Ishikawa (cell line): ENCODE measurements at regions not wholly inside any gene's neighbourhood (a gene's known extent, or its start where the extent isn't known, plus 50 kb on each side); places are given as distances from the start of the nearest gene placed in this dataset.

Experiments used
- CEBPB ChIP-seq: IDR thresholded peaks from 2 replicates; pipeline ENCODE4 v1.6.1; 2012
- CREB1 ChIP-seq: IDR thresholded peaks from 2 replicates; pipeline ENCODE4 v1.6.1; 2012; ENCODE audit warnings: low read depth
- EGR1 ChIP-seq: IDR thresholded peaks from 2 replicates; pipeline ENCODE4 v1.6.1; 2012
- EP300 ChIP-seq: IDR thresholded peaks from 2 replicates; pipeline ENCODE4 v1.6.1; 2012; ENCODE audit warnings: borderline replicate concordance
- FOXM1 ChIP-seq: IDR thresholded peaks from 2 replicates; pipeline ENCODE4 v1.6.1; 2012; ENCODE audit warnings: low read depth, borderline replicate concordance
- NFIC ChIP-seq: IDR thresholded peaks from 2 replicates; pipeline ENCODE4 v1.6.1; 2012
- RAD21 ChIP-seq: IDR thresholded peaks from 2 replicates; pipeline ENCODE4 v1.6.1; 2012; ENCODE audit warnings: low read depth
- TAF1 ChIP-seq: IDR thresholded peaks from 2 replicates; pipeline ENCODE4 v1.6.1; 2012; ENCODE audit warnings: low read depth, mild to moderate bottlenecking
- TCF12 ChIP-seq: IDR thresholded peaks from 2 replicates; pipeline ENCODE4 v1.6.1; 2012; ENCODE audit warnings: low read depth
- TEAD4 ChIP-seq: IDR thresholded peaks from 2 replicates; pipeline ENCODE4 v1.6.1; 2012
- YY1 ChIP-seq: IDR thresholded peaks from 2 replicates; pipeline ENCODE4 v1.6.1; 2012; ENCODE audit warnings: low read depth
- ZBTB7A ChIP-seq: IDR thresholded peaks from 2 replicates; pipeline ENCODE4 v1.6.1; 2012; ENCODE audit warnings: low read depth
- TF ChIP-seq, protein P1 (sequence below): IDR thresholded peaks from 2 replicates; pipeline ENCODE4 v1.6.1; 2012
- TF ChIP-seq, protein P2 (sequence below): IDR thresholded peaks from 2 replicates; pipeline ENCODE4 v1.6.1; 2012; ENCODE audit warnings: low read depth, mild to moderate bottlenecking
- TF ChIP-seq, protein P3 (sequence below): IDR thresholded peaks from 2 replicates; pipeline ENCODE4 v1.6.1; 2012

DNA sequence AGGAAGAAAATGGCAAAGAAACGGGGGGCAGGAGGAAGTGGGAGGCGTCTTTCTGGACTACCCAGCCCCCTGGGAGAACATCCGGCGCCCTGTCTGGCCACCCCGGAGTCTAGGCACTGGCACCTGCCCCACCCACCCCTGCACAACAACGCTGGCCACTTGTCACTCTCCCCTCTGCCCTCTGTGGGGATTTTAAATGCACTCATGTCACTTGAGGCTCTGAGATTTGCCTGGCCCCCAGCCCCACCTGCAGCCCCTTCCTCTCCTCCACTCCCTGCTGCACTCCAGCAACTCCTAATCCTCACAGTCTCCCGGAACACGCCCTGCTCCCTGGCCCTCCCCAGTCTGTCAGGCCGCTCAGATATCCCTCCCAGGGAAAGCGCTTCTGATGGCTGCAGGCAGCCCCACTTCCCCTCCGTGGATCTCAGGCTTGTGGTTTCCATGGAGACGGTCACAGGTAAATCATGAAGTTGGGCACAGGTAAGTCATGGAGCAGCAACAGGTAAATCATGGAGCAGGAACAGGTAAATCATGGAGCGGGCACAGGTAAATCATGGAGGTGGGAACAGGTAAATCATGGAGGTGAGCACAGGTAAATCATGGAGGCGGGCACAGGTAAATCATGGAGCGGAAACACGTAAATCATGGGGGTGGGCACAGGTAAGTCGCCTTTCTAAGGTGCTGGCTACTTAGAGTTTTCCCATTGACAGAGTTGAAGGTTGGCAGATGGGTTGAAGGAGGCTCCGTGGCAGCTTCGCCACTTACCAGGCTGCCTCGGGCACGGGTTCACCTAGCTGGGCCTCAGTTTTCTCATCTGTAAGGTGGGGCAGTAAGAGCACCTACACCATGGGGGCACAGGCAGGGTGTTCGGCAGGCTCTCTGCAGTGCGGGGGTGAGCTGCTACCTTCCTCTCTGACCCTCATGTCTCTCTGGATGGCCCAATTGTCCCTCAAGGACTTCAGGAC is 79.0 kb upstream of the SHISAL1 start:
- TF ChIP-seq CREB1 (no peak), EGR1 (no peak), TCF12 (no peak), RAD21 (no peak), TEAD4 (no peak), CEBPB (no peak), TAF1 (no peak), ZBTB7A (no peak)
- TF ChIP-seq, protein P1, sequence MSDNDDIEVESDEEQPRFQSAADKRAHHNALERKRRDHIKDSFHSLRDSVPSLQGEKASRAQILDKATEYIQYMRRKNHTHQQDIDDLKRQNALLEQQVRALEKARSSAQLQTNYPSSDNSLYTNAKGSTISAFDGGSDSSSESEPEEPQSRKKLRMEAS, result no peak

DNA sequence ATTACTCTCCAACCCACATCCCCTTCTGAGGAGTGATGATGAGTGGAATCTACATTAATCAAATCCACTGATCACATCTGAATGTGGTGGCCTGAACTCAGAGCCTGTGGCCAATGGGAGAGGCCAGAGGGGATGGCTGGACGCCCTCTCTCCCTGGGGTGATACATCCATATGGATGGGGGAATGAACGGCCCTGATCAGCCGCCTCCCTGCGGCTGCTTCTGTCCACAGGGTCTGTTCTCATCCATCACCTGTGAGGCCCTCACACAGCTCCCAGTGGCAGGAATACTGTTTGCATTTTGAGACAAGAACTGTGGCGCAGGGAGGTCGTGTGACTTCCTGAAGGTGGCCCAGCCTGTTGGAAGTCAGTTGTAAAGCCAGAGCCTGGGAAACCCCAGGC is 78.3 kb upstream of the SHISAL1 start:
- TF ChIP-seq RAD21, result no peak
- TF ChIP-seq CEBPB, result no peak
- TF ChIP-seq EGR1, result no peak
- no peak for TF ChIP-seq EP300
- TF ChIP-seq, protein P2, sequence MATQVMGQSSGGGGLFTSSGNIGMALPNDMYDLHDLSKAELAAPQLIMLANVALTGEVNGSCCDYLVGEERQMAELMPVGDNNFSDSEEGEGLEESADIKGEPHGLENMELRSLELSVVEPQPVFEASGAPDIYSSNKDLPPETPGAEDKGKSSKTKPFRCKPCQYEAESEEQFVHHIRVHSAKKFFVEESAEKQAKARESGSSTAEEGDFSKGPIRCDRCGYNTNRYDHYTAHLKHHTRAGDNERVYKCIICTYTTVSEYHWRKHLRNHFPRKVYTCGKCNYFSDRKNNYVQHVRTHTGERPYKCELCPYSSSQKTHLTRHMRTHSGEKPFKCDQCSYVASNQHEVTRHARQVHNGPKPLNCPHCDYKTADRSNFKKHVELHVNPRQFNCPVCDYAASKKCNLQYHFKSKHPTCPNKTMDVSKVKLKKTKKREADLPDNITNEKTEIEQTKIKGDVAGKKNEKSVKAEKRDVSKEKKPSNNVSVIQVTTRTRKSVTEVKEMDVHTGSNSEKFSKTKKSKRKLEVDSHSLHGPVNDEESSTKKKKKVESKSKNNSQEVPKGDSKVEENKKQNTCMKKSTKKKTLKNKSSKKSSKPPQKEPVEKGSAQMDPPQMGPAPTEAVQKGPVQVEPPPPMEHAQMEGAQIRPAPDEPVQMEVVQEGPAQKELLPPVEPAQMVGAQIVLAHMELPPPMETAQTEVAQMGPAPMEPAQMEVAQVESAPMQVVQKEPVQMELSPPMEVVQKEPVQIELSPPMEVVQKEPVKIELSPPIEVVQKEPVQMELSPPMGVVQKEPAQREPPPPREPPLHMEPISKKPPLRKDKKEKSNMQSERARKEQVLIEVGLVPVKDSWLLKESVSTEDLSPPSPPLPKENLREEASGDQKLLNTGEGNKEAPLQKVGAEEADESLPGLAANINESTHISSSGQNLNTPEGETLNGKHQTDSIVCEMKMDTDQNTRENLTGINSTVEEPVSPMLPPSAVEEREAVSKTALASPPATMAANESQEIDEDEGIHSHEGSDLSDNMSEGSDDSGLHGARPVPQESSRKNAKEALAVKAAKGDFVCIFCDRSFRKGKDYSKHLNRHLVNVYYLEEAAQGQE, result no peak
- TF ChIP-seq, protein P3, sequence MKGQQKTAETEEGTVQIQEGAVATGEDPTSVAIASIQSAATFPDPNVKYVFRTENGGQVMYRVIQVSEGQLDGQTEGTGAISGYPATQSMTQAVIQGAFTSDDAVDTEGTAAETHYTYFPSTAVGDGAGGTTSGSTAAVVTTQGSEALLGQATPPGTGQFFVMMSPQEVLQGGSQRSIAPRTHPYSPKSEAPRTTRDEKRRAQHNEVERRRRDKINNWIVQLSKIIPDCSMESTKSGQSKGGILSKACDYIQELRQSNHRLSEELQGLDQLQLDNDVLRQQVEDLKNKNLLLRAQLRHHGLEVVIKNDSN, result no peak
- TF ChIP-seq TAF1, result no peak
- TF ChIP-seq FOXM1, result no peak
- no peak for TF ChIP-seq YY1
- TF ChIP-seq NFIC, result no peak
- TF ChIP-seq ZBTB7A, result no peak
- no peak for TF ChIP-seq CREB1
- no peak for TF ChIP-seq TCF12
- TF ChIP-seq TEAD4, result no peak
- TF ChIP-seq, protein P1, result no peak

DNA sequence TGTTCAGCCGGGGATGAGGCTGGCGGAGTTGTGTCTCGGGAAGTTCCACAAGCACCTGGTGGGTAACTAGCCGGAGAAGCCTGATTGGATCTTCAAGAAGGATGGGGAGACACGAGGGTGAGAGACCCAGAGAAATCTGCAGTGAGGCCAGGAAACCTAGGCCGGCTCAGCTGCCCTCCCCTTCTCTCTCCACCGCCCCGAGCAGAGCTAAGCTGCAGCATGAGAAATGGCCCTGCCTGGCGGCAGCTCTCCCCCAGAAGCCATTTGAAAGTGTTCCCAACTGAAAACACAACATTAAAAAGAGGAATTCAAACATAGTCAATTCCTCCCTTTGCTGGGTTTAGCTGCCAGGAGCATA is 77.8 kb upstream of the SHISAL1 start:
- TF ChIP-seq ZBTB7A (no peak), NFIC (no peak), TCF12 (no peak), CREB1 (no peak), TEAD4 (no peak), TAF1 (no peak), FOXM1 (no peak), RAD21 (no peak), EGR1 (no peak), YY1 (no peak), EP300 (no peak), CEBPB (no peak)
- TF ChIP-seq, protein P2, result no peak
- TF ChIP-seq, protein P3, result no peak
- TF ChIP-seq, protein P1, result no peak

DNA sequence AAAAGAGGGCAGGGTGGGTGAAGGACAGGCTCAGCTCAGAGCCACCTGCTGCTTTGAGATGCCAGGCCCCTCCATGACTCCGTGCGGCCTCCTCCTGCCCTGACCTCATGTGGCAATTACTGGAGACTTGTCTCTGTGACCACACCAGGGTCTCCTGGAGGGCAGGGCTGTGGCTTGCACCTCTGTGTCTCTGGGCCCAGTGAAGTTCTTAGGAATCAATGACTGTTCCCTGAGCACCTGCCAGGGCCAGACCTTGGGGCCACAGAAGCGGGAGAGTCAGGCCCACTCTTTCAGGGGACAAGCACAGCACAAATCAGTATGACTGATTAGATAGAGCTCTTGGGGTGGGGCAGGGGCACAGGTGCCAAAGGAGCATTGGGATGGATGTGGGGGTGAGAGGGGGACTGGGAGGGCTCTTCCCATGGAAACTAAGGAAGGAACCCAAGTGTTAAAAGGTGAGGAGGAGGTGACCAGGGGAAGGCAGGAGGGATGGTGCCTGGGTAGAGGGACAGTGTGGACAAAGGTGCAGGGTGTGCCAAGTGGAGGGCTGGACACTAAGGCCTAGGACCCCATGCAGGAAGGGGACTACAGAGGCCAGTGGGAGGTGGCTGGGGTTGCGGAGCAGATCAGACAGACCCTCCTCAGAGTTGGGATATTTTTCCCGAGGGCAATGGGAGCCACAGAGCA is 77.3 kb upstream of the SHISAL1 start:
- TF ChIP-seq, protein P1, result no peak
- TF ChIP-seq, protein P3, result no peak
- TF ChIP-seq RAD21, result no peak
- no peak for TF ChIP-seq TAF1
- TF ChIP-seq EGR1, result no peak
- no peak for TF ChIP-seq ZBTB7A
- TF ChIP-seq YY1, result no peak
- TF ChIP-seq TCF12, result no peak
- TF ChIP-seq TEAD4, result no peak
- TF ChIP-seq CREB1, result no peak
- TF ChIP-seq, protein P2, result no peak
- TF ChIP-seq FOXM1, result no peak
